Body of pancreas (tissue), 4 donors: ENCODE measurements at regions not wholly inside any gene's neighbourhood (a gene's known extent, or its start where the extent isn't known, plus 50 kb on each side); places are given as distances from the start of the nearest gene placed in this dataset.

ENCODE experiments used
- ATAC-seq: fragments of 150-250 bp; one replicate; pipeline ENCODE4 v1.9.1; 2016
- DNase-seq, 4 donors: peaks; one replicate each; pipeline ENCODE4 v3.0.0-alpha.2; 2019
- H3K27ac ChIP-seq, 4 donors: fragments of 200-600 bp; sonication (generic); 1 replicate in 3 of 4; 2 replicates in 1 of 4; pipeline versions ENCODE4 v1.5.1 to v1.6.1; 2016 to 2019; ENCODE audit warnings: mild to moderate bottlenecking in 1 of 4, mixed read lengths in 1 of 4, moderate library complexity in 1 of 4
- H3K27me3 ChIP-seq, 2 donors: fragments of 200-600 bp; sonication (generic); one replicate each; pipeline ENCODE4 v1.6.0; 2016; ENCODE audit warnings: mild to moderate bottlenecking in 1 of 2
- H3K36me3 ChIP-seq, 2 donors: fragments of 200-600 bp; sonication (generic); replicated peaks in 1 of 2; 2 replicates each; pipeline ENCODE4 v1.5.1; 2016; ENCODE audit warnings: low read depth in 2 of 2; ENCODE audit not compliant: insufficient read depth in 1 of 2
- H3K4me1 ChIP-seq: fragments of 200-600 bp; sonication (generic); one replicate; pipeline ENCODE4 v1.6.0; 2016
- H3K4me3 ChIP-seq, 2 donors: fragments of 200-600 bp; sonication (generic); 1 replicate in 1 of 2; 2 replicates in 1 of 2; pipeline ENCODE4 v1.5.1; 2016 to 2019
- H3K9me3 ChIP-seq, 3 donors: fragments of 200-600 bp; sonication (generic); 1 replicate in 2 of 3; 2 replicates in 1 of 3; pipeline ENCODE4 v1.5.1; 2016
- CTCF ChIP-seq, 7 experiments: fragments of 450-650 bp in 4 of 7; fragments of 200-600 bp in 3 of 7; sonication (generic) in 3 of 7; IDR thresholded peaks; one replicate each; pipeline ENCODE4 v1.5.1; 2016 to 2019; ENCODE audit warnings: antibody characterized with exemption in 7 of 7
- POLR2A ChIP-seq, 3 donors: fragments of 450-650 bp; IDR thresholded peaks; one replicate each; pipeline ENCODE4 v1.6.1; 2016; ENCODE audit warnings: antibody characterized with exemption in 3 of 3, mild to moderate bottlenecking in 2 of 3
- WGBS, 2 donors: methylation state at CpG; one replicate each; pipeline ENCODE4 v1.1.5; 2017; 5-methylcytosine and 5-hydroxymethylcytosine counted together
- intact Hi-C: fragments of 100-400 bp; cut with DNase I; formaldehyde crosslinking; loops from one replicate; pipeline ENCODE4 v1.15.1; 2023

DNA sequence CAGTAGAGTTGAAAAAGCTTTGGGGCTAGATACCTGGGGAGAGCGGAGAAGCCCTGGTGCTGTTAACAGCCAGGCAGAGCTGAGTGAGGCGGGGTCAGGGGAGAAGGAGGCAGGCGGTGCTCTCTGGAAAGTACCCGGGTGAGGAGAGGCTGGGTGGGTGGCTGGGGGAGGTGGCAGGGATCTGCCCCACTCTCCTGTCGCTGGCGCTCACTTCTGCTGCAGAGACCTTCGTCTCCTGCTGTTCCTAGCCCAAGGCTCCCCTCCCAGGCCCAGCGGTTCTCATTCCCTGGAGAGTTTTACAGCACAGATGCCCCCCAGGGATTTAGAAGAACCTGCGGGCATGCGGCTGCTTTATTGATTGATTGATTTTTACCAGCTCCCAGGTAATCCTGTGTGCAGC lies 302.8 kb downstream of the IRF8 start:
- H3K9me3 ChIP-seq, result peaks cover 0 to 4% (median 0%) of the 10 kb centered on the region in 3 donors
- TF ChIP-seq CTCF (IDR thresholded peaks at IDR 0.05) (no peak), POLR2A (IDR thresholded peaks at IDR 0.05) (no peak)
- no peak overlapping the region for H3K4me3 ChIP-seq
- no peaks in the 10 kb centered on the region for H3K36me3 ChIP-seq
- intact Hi-C loops, result no loop called here
- H3K27ac ChIP-seq, result no peak overlapping the region
- DNase-seq, result no peak
- no peaks in the 10 kb centered on the region for H3K27me3 ChIP-seq
- no peaks in the 10 kb centered on the region for H3K4me1 ChIP-seq
- WGBS, 2 donors, result 54 to 84% methylated on average over 10 of the region's 10 CpGs
- no peak for ATAC-seq

- 78 to 81% methylated on average over 13 to 15 of the region's 16 CpGs for WGBS, 2 donors
- intact Hi-C loops, result no loop called here
- no peaks in the 10 kb centered on the region for H3K27me3 ChIP-seq
- TF ChIP-seq CTCF (IDR thresholded peaks at IDR 0.05) (no peak), POLR2A (IDR thresholded peaks at IDR 0.05) (no peak)
- H3K36me3 ChIP-seq, result no peaks in the 10 kb centered on the region
- no peak for DNase-seq
- H3K9me3 ChIP-seq, result peaks cover 0 to 4% (median 0%) of the 10 kb centered on the region in 3 donors
- no peak for ATAC-seq
- no peaks in the 10 kb centered on the region for H3K4me1 ChIP-seq
- H3K27ac ChIP-seq, result no peak overlapping the region
- H3K4me3 ChIP-seq, result no peak overlapping the region
Measured at GRCh38 chr16:86202267-86202666, 303.3 kb downstream of the IRF8 start.

DNA sequence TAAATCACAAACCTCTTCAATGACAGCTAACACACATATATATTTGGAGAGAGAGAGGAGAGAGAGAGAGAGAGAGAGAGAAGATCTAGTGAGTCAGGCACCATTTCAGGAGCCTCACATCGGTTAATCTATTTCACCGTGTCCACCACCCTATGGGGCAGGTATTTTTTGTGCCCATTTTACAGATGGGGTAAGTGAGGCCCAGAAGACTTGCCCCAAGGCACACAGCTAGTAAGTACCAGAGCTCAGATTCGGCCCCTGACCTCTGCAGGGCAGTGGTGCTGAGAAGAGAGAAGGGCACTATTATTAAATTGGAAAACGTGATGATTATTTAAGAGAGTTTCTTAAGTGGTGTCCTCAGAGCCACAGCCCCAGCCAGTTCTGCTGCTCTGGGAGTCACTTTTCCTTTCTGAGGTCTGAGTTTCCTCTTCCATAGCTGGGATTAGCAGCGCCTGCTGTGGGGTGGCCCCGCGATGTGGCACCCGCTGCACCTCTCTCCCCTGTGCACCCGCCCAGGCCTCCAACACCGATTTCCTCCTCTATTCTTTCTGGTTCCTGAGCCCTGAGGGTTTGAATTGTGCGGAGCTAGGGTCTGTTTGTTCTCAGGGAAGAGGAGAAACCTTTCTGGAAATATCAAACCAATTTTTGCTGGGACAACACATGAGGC lies 303.9 kb downstream of the IRF8 start:
- DNase-seq (no peak), ATAC-seq (no peak)
- Histone ChIP-seq H3K4me1 (no peaks in the 10 kb centered on the region), H3K9me3 (no peaks in the 10 kb centered on the region), H3K27ac (no peak overlapping the region), H3K27me3 (no peaks in the 10 kb centered on the region), H3K36me3 (no peaks in the 10 kb centered on the region), H3K4me3 (no peak overlapping the region)
- 88 to 96% methylated on average over 10 of the region's 11 CpGs for WGBS, 2 donors
- intact Hi-C loops, result no loop called here
- TF ChIP-seq POLR2A (IDR thresholded peaks at IDR 0.05) (no peak), CTCF (IDR thresholded peaks at IDR 0.05) (no peak)

DNA sequence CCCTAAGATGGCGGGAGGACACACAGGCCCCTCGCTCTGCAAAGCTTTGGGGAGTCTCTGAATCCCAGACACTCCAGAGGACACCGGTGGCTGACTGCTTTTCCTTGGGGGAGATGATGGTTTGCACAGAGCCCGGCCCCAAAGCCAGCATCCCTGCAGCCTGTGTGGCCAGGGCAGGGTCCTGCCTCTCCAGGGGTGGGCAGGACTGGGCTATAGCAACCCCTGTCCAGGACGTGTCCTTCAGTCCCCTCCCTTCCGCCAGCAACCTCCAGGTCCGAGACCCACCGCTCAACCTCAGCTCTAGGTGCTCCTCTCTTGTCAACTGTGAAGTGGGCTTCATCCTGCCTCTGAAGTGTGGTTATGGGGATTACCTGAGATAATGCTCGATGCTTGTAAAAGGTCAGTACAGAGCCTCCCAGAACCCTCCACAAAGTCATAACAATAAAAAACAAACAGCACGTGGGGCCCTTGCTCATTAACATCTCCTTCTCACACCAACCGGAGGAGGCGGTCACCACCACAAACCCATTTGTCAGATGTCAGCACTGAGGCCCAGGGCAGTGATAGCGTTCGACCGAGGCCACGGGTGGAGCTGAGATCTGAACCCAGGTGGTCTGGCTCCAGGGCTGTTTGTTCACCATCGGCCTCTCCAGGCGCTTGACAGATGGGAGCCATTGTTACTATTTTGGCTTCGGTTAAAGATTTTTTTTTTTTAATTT lies 304.8 kb downstream of the IRF8 start:
- H3K36me3 ChIP-seq, result no peaks in the 10 kb centered on the region
- no peak overlapping the region for H3K4me3 ChIP-seq
- H3K27me3 ChIP-seq, result no peaks in the 10 kb centered on the region
- intact Hi-C loops, result no loop called here
- no peaks in the 10 kb centered on the region for H3K9me3 ChIP-seq
- DNase-seq, result no peak
- no peaks in the 10 kb centered on the region for H3K4me1 ChIP-seq
- TF ChIP-seq POLR2A (IDR thresholded peaks at IDR 0.05) (no peak), CTCF (IDR thresholded peaks at IDR 0.05) (no peak)
- no peak overlapping the region for H3K27ac ChIP-seq
- 90 to 92% methylated on average over 18 to 19 of the region's 19 CpGs for WGBS, 2 donors
- no peak for ATAC-seq
